ENCODE measurements at regions not wholly inside any gene's neighbourhood (a gene's known extent, or its start where the extent isn't known, plus 50 kb on each side); places are given as distances from the start of the nearest gene placed in this dataset.

GRCh38 chr10:52466464-52466863, 152.4 kb downstream of the DKK1 start:
- TF ChIP-seq CTCF (IDR thresholded peaks at IDR 0.05; ENCODE audit: unreplicated experiment), result no peak
- no peak for DNase-seq (ENCODE audit: low spot score in 2 of 2, unreplicated experiment in 2 of 2)
- H3K27ac Mint-ChIP-seq, result no peak overlapping the region
- H3K9me3 Mint-ChIP-seq, result no peaks in the 10 kb centered on the region
- H3K4me1 Mint-ChIP-seq, result no peaks in the 10 kb centered on the region
- no peaks in the 10 kb centered on the region for H3K36me3 Mint-ChIP-seq
- peaks cover 1% of the 10 kb centered on the region for H3K27me3 Mint-ChIP-seq (ENCODE audit: low read depth)
- no peak overlapping the region for H3K4me3 Mint-ChIP-seq

- H3K4me3 Mint-ChIP-seq, result no peak overlapping the region
- peaks cover 5% of the 10 kb centered on the region for H3K9me3 Mint-ChIP-seq
- TF ChIP-seq CTCF (IDR thresholded peaks at IDR 0.05; ENCODE audit: unreplicated experiment), result no peak
- no peak for DNase-seq (ENCODE audit: low spot score in 2 of 2, unreplicated experiment in 2 of 2)
- no peak overlapping the region for H3K27ac Mint-ChIP-seq
- no peaks in the 10 kb centered on the region for H3K27me3 Mint-ChIP-seq (ENCODE audit: low read depth)
- H3K4me1 Mint-ChIP-seq, result no peaks in the 10 kb centered on the region
- no peaks in the 10 kb centered on the region for H3K36me3 Mint-ChIP-seq
Observed at GRCh38 chr10:52469970-52470705, 156.1 kb downstream of the DKK1 start.

- Mint-ChIP-seq H3K36me3 (no peaks in the 10 kb centered on the region), H3K4me1 (peaks cover 2% of the 10 kb centered on the region), H3K4me3 (no peak overlapping the region), H3K27me3 (ENCODE audit: low read depth) (peaks cover 5% of the 10 kb centered on the region), H3K9me3 (peaks cover 11% of the 10 kb centered on the region), H3K27ac (no peak overlapping the region)
- no peak for TF ChIP-seq CTCF (IDR thresholded peaks at IDR 0.05; ENCODE audit: unreplicated experiment)
- DNase-seq (ENCODE audit: low spot score in 2 of 2, unreplicated experiment in 2 of 2), result no peak
Observed at GRCh38 chr10:52472406-52473146, 158.5 kb downstream of the DKK1 start.

- Mint-ChIP-seq H3K4me3 (no peak overlapping the region), H3K4me1 (peaks cover 2% of the 10 kb centered on the region), H3K36me3 (no peaks in the 10 kb centered on the region), H3K27ac (no peak overlapping the region), H3K9me3 (peaks cover 11% of the 10 kb centered on the region), H3K27me3 (ENCODE audit: low read depth) (peaks cover 5% of the 10 kb centered on the region)
- no peak for DNase-seq (ENCODE audit: low spot score in 2 of 2, unreplicated experiment in 2 of 2)
- TF ChIP-seq CTCF (IDR thresholded peaks at IDR 0.05; ENCODE audit: unreplicated experiment), result no peak
Observed at GRCh38 chr10:52474265-52474664, 160.2 kb downstream of the DKK1 start.

- no peak overlapping the region for H3K4me3 Mint-ChIP-seq
- H3K4me1 Mint-ChIP-seq, result peaks cover 2% of the 10 kb centered on the region
- DNase-seq (ENCODE audit: low spot score in 2 of 2, unreplicated experiment in 2 of 2), result no peak
- no peaks in the 10 kb centered on the region for H3K36me3 Mint-ChIP-seq
- H3K27me3 Mint-ChIP-seq (ENCODE audit: low read depth), result peaks cover 14% of the 10 kb centered on the region
- no peak overlapping the region for H3K27ac Mint-ChIP-seq
- peaks cover 8% of the 10 kb centered on the region for H3K9me3 Mint-ChIP-seq
- no peak for TF ChIP-seq CTCF (IDR thresholded peaks at IDR 0.05; ENCODE audit: unreplicated experiment)
Observed at GRCh38 chr10:52477305-52477704, 163.2 kb downstream of the DKK1 start.

Data from mesothelial cell of epicardium (in vitro differentiated cells).